H1 (cell line): ENCODE measurements at regions not wholly inside any gene's neighbourhood (a gene's known extent, or its start where the extent isn't known, plus 50 kb on each side); places are given as distances from the start of the nearest gene placed in this dataset.

Source experiments
- CTCF ChIA-PET: fragments of 300-600 bp; sonication (Branson Sonifier 250); formaldehyde crosslinking; loops from one replicate; lab custom pipeline; 2021; ENCODE audit not compliant: partially characterized antibody; lab: Charles Lee
- POLR2A ChIA-PET: fragments of 300-600 bp; sonication (Branson Sonifier 250); formaldehyde crosslinking; loops from one replicate; lab custom pipeline; 2021; ENCODE audit warnings: inconsistent platforms; ENCODE audit not compliant: partially characterized antibody; lab: Charles Lee
- DNase-seq, 2 experiments: peaks; one replicate each; pipeline versions ENCODE4 v3.0.0 to v3.0.0-alpha.2; 2010 to 2022; ENCODE audit warnings: low spot score in 2 of 2, low read depth in 1 of 2, mixed read lengths in 1 of 2
- FAIRE-seq: peaks from 2 replicates; lab custom pipeline; 2011; peaks lifted over from hg19 to GRCh38; lab: Jason Lieb, UNC
- H2AFZ ChIP-seq: 2 replicates; pipeline ENCODE4 v1.8.1; 2012; ENCODE audit warnings: low read length, inconsistent platforms
- H2AK5ac ChIP-seq: 2 replicates; pipeline ENCODE4 v1.6.1; 2013; ENCODE audit warnings: low read depth, low read length
- H2BK120ac ChIP-seq: replicated peaks from 2 replicates; pipeline ENCODE3; 2013; ENCODE audit warnings: low read depth, low read length, inconsistent platforms
- H2BK12ac ChIP-seq: 2 replicates; pipeline ENCODE4 v1.6.1; 2013; ENCODE audit warnings: low read depth, low read length
- H2BK15ac ChIP-seq: 2 replicates; pipeline ENCODE4 v1.6.1; 2013; ENCODE audit warnings: low read length
- H2BK20ac ChIP-seq: 2 replicates; pipeline ENCODE4 v1.6.1; 2013; ENCODE audit warnings: low read length
- H2BK5ac ChIP-seq: 2 replicates; pipeline ENCODE4 v1.6.1; 2013; ENCODE audit warnings: low read depth, low read length
- H3K14ac ChIP-seq: 2 replicates; pipeline ENCODE4 v1.6.1; 2013; ENCODE audit warnings: inconsistent platforms; ENCODE audit not compliant: insufficient read length
- H3K18ac ChIP-seq: 2 replicates; pipeline ENCODE4 v1.6.1; 2013; ENCODE audit warnings: low read length; ENCODE audit errors: extremely low read depth
- H3K23ac ChIP-seq: 2 replicates; pipeline ENCODE4 v1.6.1; 2013; ENCODE audit warnings: inconsistent platforms; ENCODE audit not compliant: insufficient read length
- H3K23me2 ChIP-seq: 2 replicates; pipeline ENCODE4 v1.6.1; 2013; ENCODE audit warnings: low read depth, low read length
- H3K27ac ChIP-seq: 2 replicates; pipeline ENCODE4 v1.6.1; 2011; ENCODE audit warnings: low read depth, low read length, inconsistent platforms
- H3K27me3 ChIP-seq, 4 experiments: replicated peaks in 1 of 4; 1 replicate in 1 of 4; 2 replicates in 3 of 4; pipeline versions ENCODE4 v1.6.1 to v1.8.1; 2011 to 2013; ENCODE audit warnings: low read length in 3 of 4, mild to moderate bottlenecking in 3 of 4, inconsistent platforms in 2 of 4, mixed read lengths in 2 of 4, moderate library complexity in 1 of 4; ENCODE audit not compliant: control insufficient read depth in 3 of 4, insufficient read depth in 3 of 4; ENCODE audit errors: extremely low read depth in 1 of 4
- H3K36me3 ChIP-seq, 4 experiments: 2 replicates each; pipeline versions ENCODE4 v1.6.1 to v1.8.1; 2011 to 2013; ENCODE audit warnings: mild to moderate bottlenecking in 4 of 4, low read length in 3 of 4, moderate library complexity in 2 of 4, control low read depth in 1 of 4, inconsistent platforms in 1 of 4; ENCODE audit not compliant: insufficient read depth in 4 of 4, control insufficient read depth in 2 of 4
- H3K4ac ChIP-seq: replicated peaks from 2 replicates; pipeline ENCODE3; 2013; ENCODE audit warnings: low read length, low read depth, mixed read lengths, inconsistent platforms; ENCODE audit not compliant: insufficient read length
- H3K4me1 ChIP-seq, 4 experiments: replicated peaks in 1 of 4; 1 replicate in 1 of 4; 2 replicates in 3 of 4; pipeline versions ENCODE4 v1.6.1 to v1.8.1; 2011 to 2013; ENCODE audit warnings: low read length in 3 of 4, inconsistent platforms in 2 of 4, mixed read lengths in 1 of 4; ENCODE audit not compliant: insufficient read depth in 4 of 4, control insufficient read depth in 3 of 4
- H3K4me2 ChIP-seq, 2 experiments: 2 replicates each; pipeline versions ENCODE4 v1.6.1 to v1.8.1; 2011 to 2013; ENCODE audit warnings: low read depth in 2 of 2, low read length in 2 of 2, control low read depth in 1 of 2, inconsistent platforms in 1 of 2, mild to moderate bottlenecking in 1 of 2; ENCODE audit not compliant: insufficient read depth in 1 of 2
- H3K4me3 ChIP-seq, 4 experiments: fragments of 200-600, 300-600 bp in 1 of 4; sonication (generic), shearing (Covaris generic), sonication (Bioruptor Twin) in 1 of 4; 2 replicates each; pipeline versions ENCODE4 v1.5.1 to v1.8.1; 2011 to 2016; ENCODE audit warnings: low read length in 4 of 4, low read depth in 3 of 4, control low read depth in 2 of 4, inconsistent platforms in 2 of 4, mild to moderate bottlenecking in 2 of 4, mixed read lengths in 1 of 4, moderate library complexity in 1 of 4; ENCODE audit not compliant: insufficient read depth in 2 of 4; ENCODE audit errors: extremely low read depth in 1 of 4
- H3K56ac ChIP-seq: replicated peaks from 2 replicates; pipeline ENCODE3; 2013; ENCODE audit warnings: low read depth, mild to moderate bottlenecking, mixed read lengths, low read length, inconsistent platforms; ENCODE audit not compliant: insufficient read length
- H3K79me1 ChIP-seq: 2 replicates; pipeline ENCODE4 v1.6.1; 2013; ENCODE audit warnings: low read depth, low read length, control low read depth
- H3K79me2 ChIP-seq, 2 experiments: 2 replicates each; pipeline versions ENCODE4 v1.6.1 to v1.8.1; 2012 to 2013; ENCODE audit warnings: low read length in 2 of 2, mild to moderate bottlenecking in 2 of 2, inconsistent platforms in 1 of 2; ENCODE audit not compliant: insufficient read depth in 2 of 2, control insufficient read depth in 1 of 2
- H3K9ac ChIP-seq, 4 experiments: replicated peaks in 1 of 4; 1 replicate in 1 of 4; 2 replicates in 3 of 4; pipeline versions ENCODE4 v1.6.1 to v1.8.1; 2011 to 2013; ENCODE audit warnings: low read depth in 3 of 4, low read length in 3 of 4, control low read depth in 2 of 4, mild to moderate bottlenecking in 2 of 4, moderate library complexity in 2 of 4, inconsistent platforms in 1 of 4; ENCODE audit errors: extremely low read depth in 1 of 4
- H3K9me3 ChIP-seq, 2 experiments: 2 replicates each; pipeline versions ENCODE4 v1.6.1 to v1.8.1; 2012 to 2013; ENCODE audit warnings: mild to moderate bottlenecking in 2 of 2, moderate library complexity in 2 of 2, control low read depth in 1 of 2, inconsistent platforms in 1 of 2, low read depth in 1 of 2, low read length in 1 of 2, mixed read lengths in 1 of 2; ENCODE audit not compliant: insufficient read depth in 2 of 2
- H4K20me1 ChIP-seq, 2 experiments: replicated peaks in 1 of 2; 2 replicates each; pipeline versions ENCODE3 to v1.8.1; 2011 to 2013; ENCODE audit warnings: inconsistent platforms in 2 of 2, low read length in 2 of 2, mild to moderate bottlenecking in 1 of 2; ENCODE audit not compliant: insufficient read depth in 2 of 2, control insufficient read depth in 1 of 2
- H4K5ac ChIP-seq: 2 replicates; pipeline ENCODE4 v1.6.1; 2013; ENCODE audit warnings: low read length, low read depth, mixed read lengths, inconsistent platforms; ENCODE audit not compliant: insufficient read length
- H4K8ac ChIP-seq: 2 replicates; pipeline ENCODE4 v1.8.0; 2013; ENCODE audit warnings: mild to moderate bottlenecking, moderate library complexity, low read length, inconsistent platforms; ENCODE audit not compliant: insufficient read depth; ENCODE audit errors: extremely low read depth
- H4K91ac ChIP-seq: replicated peaks from 2 replicates; pipeline ENCODE3; 2013; ENCODE audit warnings: low read length, mixed read lengths, inconsistent platforms; ENCODE audit not compliant: insufficient read length
- CBX8 ChIP-seq: fragments of 300-800, 300-1000 bp; sonication (generic); IDR thresholded peaks from 2 replicates; pipeline ENCODE4 v1.7.1; 2016; ENCODE audit warnings: low read depth, low read length, borderline replicate concordance
- CHD1 ChIP-seq: IDR thresholded peaks from 2 replicates; pipeline ENCODE4 v1.6.1; 2012; ENCODE audit warnings: low read depth, low read length, improper control_type of control experiment
- CTBP2 ChIP-seq: IDR thresholded peaks from 2 replicates; pipeline ENCODE4 v1.7.0; 2011; ENCODE audit warnings: borderline replicate concordance, mild to moderate bottlenecking, moderate library complexity, mixed read lengths, low read length; ENCODE audit not compliant: insufficient read depth, insufficient read length
- EGR1 ChIP-seq: IDR thresholded peaks from 2 replicates; pipeline ENCODE4 v1.6.1; 2011; ENCODE audit warnings: low read depth, low read length, borderline replicate concordance
- FOSL1 ChIP-seq: IDR thresholded peaks from 2 replicates; pipeline ENCODE4 v1.6.1; 2011; ENCODE audit warnings: mild to moderate bottlenecking, low read depth, low read length, moderate library complexity; ENCODE audit not compliant: insufficient read depth
- NANOG ChIP-seq: IDR thresholded peaks from 2 replicates; pipeline ENCODE4 v1.6.1; 2011; ENCODE audit warnings: low read length, low read depth, mild to moderate bottlenecking, inconsistent platforms; ENCODE audit not compliant: insufficient read depth, poor library complexity, severe bottlenecking
- PHF8 ChIP-seq: fragments of 200-600 bp; sonication (generic); conservative IDR thresholded peaks from 2 replicates; pipeline ENCODE4 v1.7.1; 2012; ENCODE audit warnings: low read depth, mild to moderate bottlenecking, inconsistent platforms, low read length, moderate library complexity
- RFX5 ChIP-seq: IDR thresholded peaks from 2 replicates; pipeline ENCODE4 v1.6.1; 2011; ENCODE audit warnings: low read depth, low read length, improper control_type of control experiment, borderline replicate concordance
- RXRA ChIP-seq: IDR thresholded peaks from 2 replicates; pipeline ENCODE4 v1.6.1; 2011; ENCODE audit warnings: low read depth, mild to moderate bottlenecking, low read length, moderate library complexity; ENCODE audit not compliant: insufficient read depth
- WGBS, 2 experiments: shearing (Covaris generic) in 1 of 2; methylation state at CpG; one replicate each; pipeline versions ENCODE4 v1.1.6 to v1.1.7; 2013 to 2015; ENCODE audit warnings: low lambda C conversion rate in 2 of 2, mixed read lengths in 2 of 2, inconsistent platforms in 1 of 2, low coverage in 1 of 2, missing lambda C conversion rate in 1 of 2; ENCODE audit not compliant: insufficient replicate concordance in 2 of 2, insufficient coverage in 1 of 2, insufficient read length in 1 of 2; ENCODE audit errors: extremely low coverage in 1 of 2, missing lambda C conversion rate in 1 of 2; 5-methylcytosine and 5-hydroxymethylcytosine counted together

DNA sequence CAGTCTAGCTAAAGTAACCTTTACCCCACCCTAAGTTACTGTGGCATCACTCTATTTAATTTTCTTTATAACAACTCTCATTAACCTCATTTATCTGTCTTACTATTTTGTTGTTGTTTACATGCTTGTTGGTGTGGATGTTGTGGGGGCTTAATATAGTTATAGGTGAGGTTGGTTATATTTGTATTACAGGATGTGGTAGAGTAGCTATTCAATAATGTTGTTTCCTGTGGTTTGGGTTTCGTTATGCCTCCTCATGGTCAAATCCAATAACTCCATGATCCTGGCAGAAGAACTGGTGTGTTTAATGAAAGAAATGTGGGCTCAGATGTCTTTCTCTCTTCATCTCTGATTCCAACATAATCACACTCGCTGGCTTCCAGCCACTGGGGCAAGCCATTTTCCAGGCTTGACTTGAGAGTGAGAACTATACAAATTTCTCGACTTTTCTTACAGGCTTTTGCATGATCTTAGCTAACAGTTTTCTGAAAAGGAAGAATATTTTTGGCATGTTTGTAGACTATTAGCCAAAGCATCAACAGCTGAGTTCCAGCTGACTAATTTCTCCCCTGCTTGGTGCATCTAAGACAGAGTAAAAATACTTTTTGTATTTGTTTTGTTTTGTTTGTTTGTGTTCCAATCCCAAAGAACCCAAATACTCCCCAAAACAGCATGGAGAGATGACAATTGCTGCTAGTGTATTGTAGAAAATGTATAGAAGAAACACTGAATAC is 303.7 kb upstream of the PAPPA start:
- H3K27ac ChIP-seq, result no peak overlapping the region
- peaks cover 0 to 3% (median 2%) of the 10 kb centered on the region in 4 experiments; a peak in 3 of 7 replicates for H3K4me1 ChIP-seq
- no peak for FAIRE-seq
- H4K91ac ChIP-seq, result no peak overlapping the region
- H3K4ac ChIP-seq, result no peak overlapping the region
- TF ChIP-seq CHD1 (no peak), RXRA (no peak), CBX8 (no peak), RFX5 (no peak), PHF8 (no peak), NANOG (no peak), EGR1 (no peak), CTBP2 (no peak), FOSL1 (no peak)
- no peak overlapping the region for H2BK15ac ChIP-seq
- no peak overlapping the region; the same call in 1 of the 2 replicates for H2BK20ac ChIP-seq
- no peak overlapping the region for H2BK5ac ChIP-seq
- H3K18ac ChIP-seq, result no peak overlapping the region
- H3K9ac ChIP-seq, result no peak overlapping the region
- no peak overlapping the region for H4K5ac ChIP-seq
- ChIA-PET POLR2A (no interaction called here), CTCF (interaction anchor here (1.1 kb wide), 1 partner anchor 256 kb away, joined by 3 read pairs; no protein-coding TSS in a partner anchor)
- no peaks in the 10 kb centered on the region for H3K79me2 ChIP-seq
- H4K20me1 ChIP-seq, result no peaks in the 10 kb centered on the region
- no peaks in the 10 kb centered on the region for H3K27me3 ChIP-seq
- no peak overlapping the region for H3K23ac ChIP-seq
- H3K23me2 ChIP-seq, result no peaks in the 10 kb centered on the region; the same call in 1 of the 2 replicates
- peak overlapping the region; percentile 17; the same call in 1 of the 2 replicates for H2BK12ac ChIP-seq
- no peak overlapping the region for H3K56ac ChIP-seq
- no peak overlapping the region for H2BK120ac ChIP-seq
- no peak overlapping the region; the same call in 1 of the 2 replicates for H2AFZ ChIP-seq
- H3K4me2 ChIP-seq, result no peak overlapping the region
- H3K4me3 ChIP-seq, result no peak overlapping the region
- DNase-seq, result no peak
- H3K36me3 ChIP-seq, result no peaks in the 10 kb centered on the region
- 84% methylated on average over 3 of the region's 3 CpGs; no CpG with 5 or more reads in 1 of the 2 experiments for WGBS, 2 experiments
- no peak overlapping the region for H4K8ac ChIP-seq
- H2AK5ac ChIP-seq, result no peak overlapping the region
- H3K79me1 ChIP-seq, result no peaks in the 10 kb centered on the region
- H3K9me3 ChIP-seq, result no peaks in the 10 kb centered on the region
- no peak overlapping the region for H3K14ac ChIP-seq
